ENCODE measurements at regions not wholly inside any gene's neighbourhood (a gene's known extent, or its start where the extent isn't known, plus 50 kb on each side); places are given as distances from the start of the nearest gene placed in this dataset.
"Not testable (repeated sequence)": the region's sequence is repeated elsewhere in the genome, so short reads cannot be mapped to it uniquely, and the experiment has no call there.

DNA sequence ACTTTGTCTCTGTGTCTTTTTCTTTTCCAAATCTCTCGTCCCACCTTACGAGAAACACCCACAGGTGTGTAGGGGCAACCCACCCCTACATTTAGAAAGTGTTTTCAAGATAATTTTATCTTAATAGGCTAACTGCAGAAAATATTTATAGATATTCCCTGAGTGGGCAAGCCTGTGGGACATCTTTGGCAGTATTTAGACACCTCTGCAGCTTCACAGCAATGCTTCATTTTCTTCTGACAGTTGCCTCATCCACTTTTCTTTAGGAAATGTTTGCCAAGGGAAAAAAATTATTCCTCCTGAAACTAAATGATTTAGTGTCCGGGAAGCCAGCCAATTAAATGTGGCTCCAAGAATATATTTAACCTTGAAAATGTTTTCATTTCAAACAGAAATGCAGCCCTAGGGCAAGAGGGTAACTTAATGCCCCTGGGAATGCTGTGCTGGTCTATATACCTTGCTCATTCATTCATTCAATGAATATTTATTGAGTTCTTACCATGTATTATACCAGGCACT lies 290.4 kb downstream of the ABCC12 start:
- FAIRE-seq (no peak), DNase-seq (ENCODE audit: low spot score) (no peak)

DNA sequence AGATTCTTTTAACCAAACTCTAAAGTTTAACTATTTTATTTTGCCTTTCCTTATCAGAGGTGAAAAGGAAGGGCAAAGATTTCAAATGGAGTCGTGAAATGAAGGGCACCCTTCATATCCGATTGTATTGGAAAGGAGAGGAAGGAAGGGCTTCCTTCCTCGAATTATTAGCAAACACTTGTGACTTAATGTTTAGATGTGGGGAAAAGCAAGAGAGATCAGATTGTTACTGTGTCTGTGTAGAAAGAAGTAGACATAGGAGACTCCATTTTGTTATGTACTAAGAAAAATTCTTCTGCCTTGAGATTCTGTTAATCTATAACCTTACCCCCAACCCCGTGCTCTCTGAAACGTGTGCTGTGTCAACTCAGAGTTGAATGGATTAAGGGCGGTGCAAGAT lies 291.5 kb downstream of the ABCC12 start:
- DNase-seq (ENCODE audit: low spot score); FAIRE-seq: not testable (repeated sequence)

GRCh38 chr16:47861999-47862398 lies 293.8 kb downstream of the ABCC12 start:
- no peak for DNase-seq (ENCODE audit: low spot score)
- FAIRE-seq: no peak

DNA sequence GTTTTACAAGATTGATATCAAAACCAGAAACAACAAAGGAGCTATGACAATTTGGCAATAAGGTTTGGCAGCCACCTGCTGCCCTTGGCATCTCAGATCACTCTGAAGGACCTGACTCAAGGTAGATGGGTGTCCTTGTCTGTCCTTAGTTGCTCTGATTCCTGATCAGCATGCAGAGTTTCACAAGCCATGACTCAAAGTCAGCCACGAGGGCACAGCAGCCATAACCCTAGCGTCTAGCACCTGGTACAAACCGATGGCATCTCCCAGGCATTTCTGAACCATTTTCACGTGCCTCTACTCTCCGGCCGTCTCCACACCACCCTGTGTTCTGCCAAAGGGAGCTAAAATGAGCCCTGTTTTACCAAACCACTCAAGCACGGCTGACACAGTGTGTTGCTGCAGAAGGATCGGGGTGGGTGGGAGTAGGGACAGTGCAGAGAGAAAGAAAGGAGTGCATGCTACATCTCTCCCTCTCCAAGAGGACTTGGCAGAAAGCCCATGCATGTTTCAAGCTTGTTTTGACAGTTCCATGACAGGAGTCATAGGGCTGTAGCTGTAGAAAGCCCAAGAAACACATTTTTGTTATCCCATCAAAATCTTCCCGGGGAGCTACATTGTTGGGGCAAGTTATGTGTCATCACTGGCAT lies 297.3 kb downstream of the ABCC12 start:
- FAIRE-seq (no peak), DNase-seq (ENCODE audit: low spot score) (no peak)

DNA sequence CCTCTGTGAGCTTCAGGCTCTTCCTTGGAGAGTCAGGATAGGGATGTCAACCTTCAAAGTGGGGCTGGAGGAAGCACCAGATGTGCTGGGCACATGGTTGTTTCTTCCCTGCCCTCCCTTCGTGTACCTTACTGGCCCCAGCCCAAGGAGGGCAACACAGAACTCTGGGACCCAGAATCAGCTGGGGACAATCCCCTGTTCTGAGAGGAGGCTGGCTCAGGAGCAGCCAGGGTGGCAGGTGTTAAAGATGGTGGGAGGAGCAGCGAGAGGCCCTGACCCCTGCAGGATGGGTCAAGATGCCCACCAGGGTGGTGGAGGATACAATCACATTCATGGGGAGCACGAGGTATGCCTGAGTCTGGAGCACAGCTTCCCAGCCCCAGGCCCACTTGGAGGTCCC lies 300.4 kb downstream of the ABCC12 start:
- DNase-seq (ENCODE audit: low spot score) (no peak), FAIRE-seq (no peak)

- no peak for DNase-seq (ENCODE audit: low spot score)
- no peak for FAIRE-seq
Observed at GRCh38 chr16:47854737-47855136, 301.1 kb downstream of the ABCC12 start.

DNA sequence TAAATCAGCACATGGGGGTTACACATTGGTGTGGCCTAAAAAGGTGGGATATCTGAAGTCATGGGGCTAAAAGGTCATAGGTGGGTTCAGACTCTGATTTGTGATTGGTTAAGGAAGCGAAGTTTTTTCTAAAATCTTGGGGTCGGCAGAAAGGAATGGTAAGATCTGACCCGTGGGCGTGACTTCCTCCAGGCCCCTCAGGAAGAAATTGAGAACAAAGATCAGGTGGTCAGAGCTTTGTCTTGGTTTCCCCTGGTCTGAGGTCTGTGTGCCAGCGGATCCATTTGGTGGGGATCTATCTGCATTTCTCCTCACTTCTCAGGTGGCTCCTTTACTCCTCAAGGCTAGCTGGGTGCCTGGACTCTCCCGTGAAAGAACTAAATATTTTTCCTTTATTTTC lies 302.8 kb downstream of the ABCC12 start:
- FAIRE-seq: no peak

DNA sequence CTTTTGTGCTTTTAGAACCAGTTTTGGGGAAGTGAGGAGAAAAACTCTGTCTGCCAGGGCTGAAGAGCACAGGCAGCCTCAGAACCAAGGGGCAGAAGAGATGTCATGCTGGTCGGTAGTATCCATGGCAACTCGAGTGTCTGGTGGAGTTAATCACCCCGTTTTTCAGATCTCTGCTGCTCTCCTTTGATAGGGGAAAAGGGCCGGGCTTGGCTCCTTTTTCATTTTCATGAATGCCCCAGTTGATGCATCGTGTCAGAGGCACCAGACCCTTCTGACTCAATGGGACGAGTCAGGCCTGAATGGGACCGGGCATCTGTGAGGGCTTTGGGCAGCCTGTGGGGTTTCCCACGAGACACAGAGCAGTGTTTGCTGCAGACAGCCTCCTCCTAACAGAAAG lies 304.6 kb downstream of the ABCC12 start:
- no peak for FAIRE-seq
- no peak for DNase-seq (ENCODE audit: low spot score)

More for the DNA sequence above, 302.8 kb downstream of the ABCC12 start:
- no peak for DNase-seq (ENCODE audit: low spot score)

- no peak for FAIRE-seq
Observed at GRCh38 chr16:47849736-47850135, 306.1 kb downstream of the ABCC12 start.

GRCh38 chr16:47848421-47849109 lies 307.2 kb downstream of the ABCC12 start:
- FAIRE-seq: no peak
- no peak for DNase-seq (ENCODE audit: low spot score)

More at GRCh38 chr16:47849736-47850135, 306.1 kb downstream of the ABCC12 start:
- DNase-seq (ENCODE audit: low spot score): no peak

DNA sequence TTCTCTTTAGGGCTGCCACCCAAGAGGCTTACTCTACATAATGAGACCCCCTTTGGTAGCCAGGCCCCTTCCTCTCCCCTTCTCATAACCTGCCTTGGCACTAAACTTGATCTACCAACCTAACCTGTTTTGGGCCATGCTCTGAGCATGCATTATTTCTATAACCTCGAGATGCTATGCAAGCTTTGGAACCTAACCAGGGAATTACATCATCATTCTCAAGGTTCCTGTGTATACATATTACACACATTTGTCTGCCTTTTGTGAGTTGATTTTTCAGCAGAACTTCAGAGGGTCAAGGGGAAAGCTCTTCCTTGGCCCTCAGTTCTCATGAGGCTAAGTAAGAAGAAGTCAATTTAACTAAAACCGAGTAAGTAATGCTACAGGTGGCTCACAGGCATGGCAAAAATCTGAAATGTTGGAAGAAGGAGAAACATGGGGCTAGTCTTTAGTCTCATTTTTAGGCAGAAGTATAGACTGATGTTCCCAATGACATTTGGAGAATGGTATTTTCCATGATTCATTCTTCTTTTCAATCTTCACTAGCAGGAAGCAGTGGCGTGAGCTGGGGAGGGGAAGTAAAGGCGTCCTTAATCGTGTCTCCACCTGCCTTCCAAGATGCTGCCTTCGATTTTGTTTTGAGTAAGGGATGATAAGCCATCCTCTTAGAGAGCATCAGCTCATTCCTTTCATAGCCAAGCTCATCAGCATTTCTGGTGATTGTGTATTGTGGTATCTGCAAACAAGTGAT lies 308.4 kb downstream of the ABCC12 start:
- DNase-seq (ENCODE audit: low spot score) (no peak), FAIRE-seq (no peak)

GRCh38 chr16:47834485-47835024 lies 321.2 kb downstream of the ABCC12 start:
- DNase-seq (ENCODE audit: low spot score): no peak
- no peak for FAIRE-seq

DNA sequence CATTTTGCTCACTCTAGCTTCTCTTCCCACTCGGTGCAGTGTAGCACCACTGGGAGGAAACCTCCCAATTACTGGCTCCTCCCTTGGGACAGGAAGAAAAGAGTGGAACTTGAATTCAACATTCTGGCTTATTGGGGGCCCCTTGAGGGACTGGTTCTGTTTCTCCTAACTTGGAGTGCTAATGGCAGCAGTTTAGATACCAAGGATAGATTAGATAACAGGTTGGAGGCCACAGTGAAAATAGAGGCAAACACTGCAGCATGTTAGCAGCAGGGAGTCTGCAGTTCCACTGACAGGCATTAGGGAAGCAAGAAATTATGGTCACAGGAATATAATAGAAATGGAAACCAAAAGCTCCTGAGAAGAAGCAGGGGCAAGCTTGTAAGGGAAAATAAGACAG lies 322.0 kb downstream of the ABCC12 start:
- FAIRE-seq: no peak
- no peak for DNase-seq (ENCODE audit: low spot score)

DNA sequence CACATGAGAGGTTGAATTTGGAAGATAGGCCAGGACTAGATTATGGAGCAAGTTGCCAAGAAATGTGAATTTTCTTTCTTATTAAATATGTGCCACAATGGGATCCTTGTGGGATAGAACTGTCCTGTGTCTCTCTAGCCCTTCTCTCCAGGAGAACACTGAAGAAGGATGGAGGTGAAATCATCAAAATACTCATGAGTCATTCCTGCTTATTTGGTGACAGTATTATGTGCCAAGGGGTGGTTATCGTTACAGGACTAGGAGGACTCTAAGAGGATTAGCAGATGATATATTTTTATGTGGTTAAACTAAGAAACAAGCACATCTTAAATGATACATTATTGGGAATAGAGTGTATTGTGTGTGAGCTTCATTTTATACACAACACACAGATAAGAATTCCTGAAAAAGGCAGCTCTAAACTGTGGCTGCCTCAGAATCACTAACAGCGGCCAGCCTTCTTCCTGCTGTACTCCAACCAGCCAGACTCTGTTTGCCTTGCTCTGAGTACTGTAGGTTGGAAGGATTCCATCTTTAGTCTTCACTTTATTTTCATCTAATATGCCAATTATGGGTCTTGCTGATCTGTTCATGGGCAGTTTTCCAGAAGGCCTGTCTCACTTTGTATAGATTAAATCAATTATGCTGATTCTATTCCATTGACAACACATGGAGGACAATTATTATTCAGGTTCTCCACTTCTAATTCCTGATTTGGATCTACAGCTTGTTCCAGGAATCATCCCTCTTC lies 325.8 kb downstream of the ABCC12 start:
- no peak for DNase-seq (ENCODE audit: low spot score)
- no peak for FAIRE-seq

DNA sequence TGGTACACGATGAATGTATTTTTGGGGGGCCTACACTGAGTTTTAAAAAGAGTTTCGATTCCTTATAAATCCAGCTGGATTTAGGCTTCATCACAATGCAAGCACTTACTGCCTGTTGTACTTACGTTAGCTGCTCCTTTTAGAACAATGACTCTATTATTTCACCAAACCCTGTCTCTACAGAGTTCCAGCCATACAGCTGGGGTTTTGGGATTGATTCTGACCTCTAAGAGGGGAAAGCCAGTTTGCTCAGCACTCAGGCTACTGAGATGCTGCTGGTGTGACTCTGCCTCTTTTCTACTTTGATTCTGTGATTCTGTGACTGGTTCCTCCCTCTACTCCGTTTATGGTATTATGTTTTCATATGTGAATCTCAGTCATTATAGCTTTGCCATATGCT lies 329.7 kb downstream of the ABCC12 start:
- DNase-seq (ENCODE audit: low spot score) (no peak), FAIRE-seq (no peak)

DNA sequence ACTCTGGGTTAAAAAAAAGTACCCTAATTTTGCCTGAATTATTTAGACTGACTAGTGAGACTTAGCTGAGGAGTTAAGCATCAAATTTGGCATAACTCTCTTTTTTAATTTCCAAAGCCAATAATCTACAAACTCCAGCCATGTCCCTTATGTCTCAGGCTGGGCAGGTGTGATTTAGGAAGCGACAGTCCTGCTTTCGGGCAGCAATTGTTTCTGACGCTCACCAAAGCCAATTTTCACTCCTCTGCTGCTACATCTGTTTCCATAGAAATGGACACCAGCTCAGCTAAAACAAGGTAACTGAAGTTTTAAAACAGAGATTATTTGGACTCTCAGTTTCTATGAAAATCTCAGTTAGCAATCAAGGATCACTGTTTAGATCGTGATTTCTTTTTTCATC lies 338.7 kb downstream of the ABCC12 start:
- DNase-seq (ENCODE audit: low spot score) (no peak), FAIRE-seq (no peak)

GRCh38 chr16:47816511-47816910 lies 339.3 kb downstream of the ABCC12 start:
- FAIRE-seq: no peak

GRCh38 chr16:47815655-47816054 lies 340.1 kb downstream of the ABCC12 start:
- DNase-seq (ENCODE audit: low spot score) (no peak), FAIRE-seq (no peak)

More at GRCh38 chr16:47816511-47816910, 339.3 kb downstream of the ABCC12 start:
- DNase-seq (ENCODE audit: low spot score): no peak

GRCh38 chr16:47811758-47812157 lies 344.0 kb downstream of the ABCC12 start:
- FAIRE-seq; DNase-seq (ENCODE audit: low spot score): not testable (repeated sequence)

GRCh38 chr16:47806309-47806847 lies 345.2 kb downstream of the PHKB start:
- FAIRE-seq (no peak), DNase-seq (ENCODE audit: low spot score) (no peak)

DNA sequence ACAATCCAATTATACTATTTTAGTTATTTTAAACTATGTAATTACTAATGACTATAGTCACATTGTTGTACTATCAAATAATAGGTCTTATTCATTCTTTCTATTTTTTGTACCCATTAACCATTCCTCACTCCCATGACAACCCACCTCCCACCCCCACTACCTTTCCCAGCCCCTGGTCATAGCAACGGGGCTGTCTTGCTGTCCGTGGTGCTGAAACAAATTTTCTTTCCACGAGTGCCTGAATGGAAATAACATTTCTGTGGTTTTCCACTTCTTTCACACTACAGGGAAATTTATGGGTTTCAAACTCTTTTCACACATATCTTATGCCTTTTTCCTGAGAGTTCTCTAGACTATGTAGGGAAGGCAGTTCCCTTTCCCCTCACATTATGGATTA lies 326.6 kb downstream of the PHKB start:
- FAIRE-seq (no peak), DNase-seq (ENCODE audit: low spot score) (no peak)
